ENCODE measurements at regions not wholly inside any gene's neighbourhood (a gene's known extent, or its start where the extent isn't known, plus 50 kb on each side); places are given as distances from the start of the nearest gene placed in this dataset.

DNA sequence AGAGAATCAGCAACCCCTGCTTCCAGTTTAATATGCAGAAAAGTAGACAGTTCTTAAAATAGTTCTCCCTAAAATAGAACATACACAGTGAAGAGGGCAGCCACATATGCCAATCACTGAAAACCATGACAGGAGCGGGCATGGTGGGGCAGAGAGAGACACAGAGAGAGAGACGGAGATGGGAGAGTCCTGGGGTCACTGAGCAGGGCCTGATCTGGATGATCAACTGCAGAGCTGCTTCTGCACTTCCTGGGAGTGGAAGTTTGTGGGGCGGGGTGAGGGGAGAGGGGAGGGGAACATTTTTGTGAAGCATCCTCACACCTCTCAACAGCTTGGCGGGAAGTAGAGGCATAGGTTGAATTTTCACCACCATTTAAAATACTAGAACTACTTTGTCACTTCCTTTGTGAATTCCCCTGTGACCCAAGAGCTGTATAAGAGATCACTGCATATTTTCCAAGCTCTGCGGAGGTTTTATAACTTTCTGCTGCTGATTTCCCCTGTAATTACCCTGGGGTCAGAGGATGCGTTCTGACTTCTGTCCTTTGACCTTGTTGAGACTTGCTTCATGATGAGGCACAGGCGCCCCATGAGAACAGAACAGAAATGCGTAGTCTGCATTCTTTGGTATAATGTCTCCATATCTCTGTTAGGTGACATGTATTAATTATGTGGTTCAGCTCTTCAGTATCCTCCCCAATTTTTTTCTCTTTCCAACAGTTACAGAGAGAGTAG is 419.4 kb downstream of the BRD1 start:
- no peak for TF ChIP-seq POLR2A (IDR thresholded peaks at IDR 0.05; ENCODE audit: low read depth, low read length)
- TF ChIP-seq POLR2AphosphoS5 (IDR thresholded peaks at IDR 0.05; ENCODE audit: low read depth, low read length), result no peak
- TF ChIP-seq TAF1 (IDR thresholded peaks at IDR 0.05; ENCODE audit: low read depth, low read length), result no peak
- no peak for TF ChIP-seq PAX5 (IDR thresholded peaks at IDR 0.05; ENCODE audit: insufficient read depth, low read length, severe bottlenecking)
- TF ChIP-seq POU2F2 (IDR thresholded peaks at IDR 0.05; ENCODE audit: low read depth, low read length), result no peak
- no peak for TF ChIP-seq SPI1 (IDR thresholded peaks at IDR 0.05; ENCODE audit: low read depth, low read length)

Measured in GM12891 (cell line).